HG03342 (cell line): ENCODE measurements at regions not wholly inside any gene's neighbourhood (a gene's known extent, or its start where the extent isn't known, plus 50 kb on each side); places are given as distances from the start of the nearest gene placed in this dataset.

ENCODE experiments used
- ATAC-seq: cut with Tn5 transposase; IDR thresholded peaks from one replicate; pipeline ENCODE4 v1.9.1; 2021; ENCODE audit warnings: mild to moderate bottlenecking, moderate library complexity; ENCODE audit not compliant: unreplicated experiment

- no peak for ATAC-seq
Measured at GRCh38 chr5:155193029-155193428, 179.5 kb downstream of the KIF4B start.

- ATAC-seq = no peak
Measured at GRCh38 chr5:155193483-155194107, 180.0 kb downstream of the KIF4B start.

GRCh38 chr5:155200608-155201007, 187.1 kb downstream of the KIF4B start:
- ATAC-seq = no peak

GRCh38 chr5:155211764-155212163, 198.2 kb downstream of the KIF4B start:
- no peak for ATAC-seq

DNA sequence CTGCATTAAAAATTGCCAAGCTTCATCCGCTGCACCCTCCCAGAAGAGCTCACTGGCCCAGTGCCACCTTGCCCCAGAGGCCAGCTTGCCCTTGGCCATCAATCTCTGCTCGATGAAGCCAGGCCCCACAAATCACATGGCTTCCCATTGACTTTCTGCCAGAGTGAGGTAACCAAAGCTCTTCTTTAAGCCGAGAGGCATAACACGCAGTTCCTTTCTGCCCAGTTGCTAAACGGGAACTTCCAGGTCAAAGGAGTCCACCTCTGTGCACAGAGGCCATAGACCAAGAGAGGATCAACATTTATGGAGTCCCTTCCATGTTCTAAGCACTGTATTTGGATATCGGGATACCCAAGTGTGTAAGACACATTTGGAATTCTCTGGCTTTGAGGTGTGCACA, 208.8 kb downstream of the KIF4B start:
- ATAC-seq = no peak

DNA sequence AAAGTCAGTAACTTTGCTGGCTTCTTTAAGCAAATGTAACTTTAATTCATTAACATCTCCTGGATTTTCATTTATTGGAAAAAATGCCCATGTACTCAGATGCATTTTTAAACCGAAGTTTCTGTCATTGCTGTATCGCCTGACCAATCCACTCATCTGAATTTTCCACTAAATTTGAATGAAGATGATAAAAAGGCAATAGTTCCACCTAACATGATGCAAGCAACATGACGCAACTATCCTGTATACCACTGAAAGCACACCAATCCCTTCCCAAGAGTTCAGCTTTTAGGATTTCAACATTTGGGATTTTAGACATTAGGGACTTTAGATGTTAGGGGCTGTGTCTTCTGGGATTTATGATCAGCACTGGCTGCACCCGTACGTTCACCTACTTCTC, 215.6 kb downstream of the KIF4B start:
- ATAC-seq = no peak

- ATAC-seq = no peak
Measured at GRCh38 chr5:155239803-155240202, 226.2 kb downstream of the KIF4B start.

DNA sequence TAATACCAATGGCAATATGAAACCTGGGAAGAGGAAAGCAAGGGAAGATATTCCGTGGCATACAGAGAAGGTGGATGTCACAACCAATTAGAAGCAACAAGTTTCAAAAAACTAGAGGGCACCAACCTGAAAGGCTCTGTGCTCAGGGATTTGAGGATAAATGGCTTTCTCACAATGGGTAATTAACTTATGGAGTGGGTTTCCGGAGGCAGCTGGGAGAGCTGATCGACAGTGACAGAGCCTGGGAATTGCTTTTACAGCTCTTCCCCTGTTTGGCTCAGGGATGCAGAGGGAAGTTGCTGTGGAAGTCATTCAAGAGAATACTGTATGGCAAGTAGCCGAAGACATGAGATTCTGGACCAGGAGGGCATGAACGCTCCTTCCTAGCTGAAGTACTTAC, 237.0 kb downstream of the KIF4B start:
- ATAC-seq = no peak

- ATAC-seq = no peak
Measured at GRCh38 chr5:155252025-155252424, 238.5 kb downstream of the KIF4B start.

DNA sequence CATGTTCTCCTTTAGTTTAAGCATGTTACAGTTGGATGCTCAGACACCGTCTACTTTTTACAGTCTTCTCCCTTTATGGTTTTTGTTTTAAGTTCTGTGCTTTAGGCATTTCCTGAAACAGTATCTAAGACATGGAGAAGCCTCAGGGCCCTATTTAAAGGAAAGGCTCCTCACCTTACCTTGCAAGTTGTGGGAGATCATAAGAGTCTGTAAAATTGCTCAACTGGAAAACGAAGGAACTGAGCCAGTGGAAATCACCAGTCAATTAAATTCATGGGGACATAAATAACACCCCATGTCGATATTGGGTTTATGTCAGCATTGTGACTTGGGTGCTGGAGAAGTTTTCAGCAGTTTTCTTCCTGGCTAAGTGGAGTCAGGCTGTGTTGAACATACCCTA, 239.2 kb downstream of the KIF4B start:
- no peak for ATAC-seq

GRCh38 chr5:155254399-155254798, 240.8 kb downstream of the KIF4B start:
- no peak for ATAC-seq

DNA sequence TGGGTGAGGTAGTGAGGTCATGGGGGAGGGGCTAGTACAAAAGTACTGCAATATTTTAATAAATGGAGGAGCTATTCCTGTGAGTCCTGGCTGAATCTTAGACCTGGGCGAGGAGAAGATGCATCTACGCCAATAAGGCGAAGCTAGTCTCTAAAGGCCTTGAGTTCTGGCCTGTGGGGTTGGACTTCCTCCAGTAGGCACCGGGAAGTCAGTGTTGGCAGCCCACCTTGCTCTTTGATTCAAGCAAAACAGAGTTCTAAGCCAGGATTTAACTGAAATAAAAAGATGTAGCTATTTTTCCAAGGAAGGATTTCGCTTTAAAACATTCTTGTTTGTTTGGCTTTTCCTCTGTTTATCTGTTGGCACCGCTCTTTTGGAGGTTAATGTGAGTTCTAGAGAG, 244.6 kb downstream of the KIF4B start:
- no peak for ATAC-seq

GRCh38 chr5:155259648-155260047, 246.1 kb downstream of the KIF4B start:
- ATAC-seq = no peak

DNA sequence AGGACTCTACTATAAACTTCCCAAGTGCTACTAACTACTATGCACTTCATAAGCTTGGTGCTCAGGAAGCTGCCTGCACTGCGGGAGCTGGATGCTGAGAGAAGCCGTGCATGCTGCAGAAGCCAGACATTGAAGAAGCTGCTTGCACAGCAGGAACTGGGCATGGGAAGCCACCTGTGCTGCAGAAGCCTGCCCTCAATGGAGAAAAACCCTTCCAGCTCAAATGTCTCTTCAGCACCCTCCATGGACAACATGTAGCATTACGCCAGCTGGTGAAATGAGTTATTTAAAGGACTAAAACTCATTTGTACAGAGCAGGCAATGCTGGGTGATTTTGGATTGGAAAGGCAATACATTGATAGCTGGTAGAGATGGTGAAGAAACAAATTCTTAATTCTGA, 247.2 kb downstream of the KIF4B start:
- ATAC-seq = no peak

GRCh38 chr5:155263381-155263780, 249.8 kb downstream of the KIF4B start:
- ATAC-seq = no peak

DNA sequence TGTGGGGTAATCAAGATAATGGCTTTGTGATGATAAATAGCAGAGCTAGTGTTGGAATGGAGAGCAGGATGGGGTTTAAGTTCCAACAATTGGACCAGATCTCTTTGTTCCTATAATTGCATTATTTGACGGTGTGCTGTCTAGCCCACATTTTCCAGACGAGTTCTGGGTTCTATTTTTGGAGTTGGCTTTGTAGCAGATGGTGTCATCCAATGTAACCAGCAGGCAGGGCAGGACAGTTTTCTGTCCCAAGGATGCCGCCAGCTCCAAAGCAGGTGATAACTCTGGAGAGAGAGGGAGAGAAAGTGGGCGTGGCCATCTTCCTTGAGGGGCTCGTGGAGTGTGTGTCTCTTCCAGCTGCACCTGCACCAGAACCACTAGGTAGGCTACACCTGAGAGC, 251.3 kb downstream of the KIF4B start:
- ATAC-seq = no peak

GRCh38 chr5:155268770-155269425, 255.3 kb downstream of the KIF4B start:
- ATAC-seq = no peak

DNA sequence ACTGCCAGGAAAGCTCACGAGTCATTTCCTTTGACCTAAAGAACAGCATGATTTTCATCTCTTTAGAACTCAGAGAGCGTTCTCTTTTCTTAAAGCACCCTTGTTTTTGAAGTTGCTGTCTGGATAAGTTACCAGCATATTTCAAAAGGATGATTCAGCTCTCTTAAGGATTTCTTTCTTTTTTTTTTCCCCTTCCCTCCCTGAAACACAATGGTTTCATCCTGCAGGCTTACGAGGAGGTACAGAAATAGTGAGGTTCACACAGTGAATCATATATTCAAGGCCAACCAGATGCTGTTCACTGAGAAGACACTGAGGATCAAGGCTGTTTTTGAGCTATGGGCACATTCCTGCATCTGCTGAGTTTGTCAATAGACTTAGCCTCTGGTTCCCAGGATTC, 257.2 kb downstream of the KIF4B start:
- no peak for ATAC-seq

- no peak for ATAC-seq
Measured at GRCh38 chr5:155274484-155274883, 260.9 kb downstream of the KIF4B start.

DNA sequence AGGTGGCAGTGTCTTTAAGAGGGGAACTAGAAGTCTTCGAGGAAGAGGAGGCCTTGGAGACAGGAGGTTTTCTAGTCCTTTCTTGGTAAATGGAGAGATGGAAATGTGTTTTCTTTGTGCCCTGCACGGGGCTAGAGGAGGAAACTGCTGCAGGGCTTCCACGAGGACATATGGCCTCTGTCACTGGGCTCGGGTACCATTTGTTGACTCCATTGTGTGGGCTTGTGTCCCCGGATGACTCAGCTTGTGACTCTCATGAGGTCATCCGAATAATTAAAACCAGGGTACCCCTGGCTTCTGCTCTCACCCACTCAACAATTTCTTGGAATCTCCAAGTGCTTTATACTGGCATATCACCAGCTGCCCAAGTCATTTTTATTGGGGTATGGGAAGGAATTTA, 261.7 kb downstream of the KIF4B start:
- ATAC-seq = no peak

GRCh38 chr5:155276231-155276630, 262.7 kb downstream of the KIF4B start:
- no peak for ATAC-seq

DNA sequence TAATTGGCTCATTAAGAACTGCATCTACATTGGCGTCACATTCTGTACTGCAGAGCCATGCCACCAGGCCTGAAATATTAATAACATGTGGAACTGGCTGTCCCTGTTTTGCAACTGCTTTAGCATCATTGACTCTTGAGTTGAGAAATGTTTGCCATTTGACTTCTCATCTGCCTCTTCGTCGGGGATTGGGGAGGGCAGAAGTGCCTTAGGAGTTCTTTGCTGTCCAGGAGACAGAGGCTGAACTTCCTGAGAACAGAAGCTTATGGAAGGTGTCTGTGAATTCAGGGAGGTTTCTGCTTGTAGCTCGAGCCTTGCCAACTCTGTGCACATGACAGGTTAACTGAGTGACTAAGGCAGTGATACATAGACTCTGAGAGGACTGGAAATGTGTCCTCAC, 265.0 kb downstream of the KIF4B start:
- no peak for ATAC-seq

DNA sequence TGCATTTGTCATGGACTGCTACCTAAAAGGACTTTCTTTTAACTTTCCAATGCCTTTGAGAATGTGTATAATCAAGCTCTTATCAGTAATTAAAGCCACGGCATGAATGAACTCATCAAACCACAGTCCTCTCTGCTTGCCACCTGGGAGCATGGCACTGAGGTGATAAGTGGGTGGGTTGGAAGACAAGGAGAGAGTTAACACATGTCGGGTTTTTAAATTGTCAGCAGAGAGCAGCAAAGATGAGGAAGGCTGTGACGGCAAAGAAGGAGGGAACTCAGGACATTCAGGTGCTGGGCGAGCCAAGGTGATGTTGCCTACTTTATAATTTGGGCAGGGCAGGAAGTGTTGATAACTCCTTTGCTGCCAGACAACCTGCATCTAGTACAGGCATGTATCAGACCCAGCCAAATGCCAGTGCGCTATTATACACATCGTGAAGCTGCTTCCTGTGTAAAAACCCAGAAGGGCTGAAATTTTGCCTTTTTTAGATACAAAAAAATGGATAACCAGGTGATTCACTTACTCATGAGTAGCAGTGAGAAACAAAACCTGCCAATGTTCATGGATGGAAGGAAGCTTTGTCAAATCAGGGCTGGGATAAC, 269.1 kb downstream of the KIF4B start:
- ATAC-seq = no peak
